ENCODE measurements at regions not wholly inside any gene's neighbourhood (a gene's known extent, or its start where the extent isn't known, plus 50 kb on each side); places are given as distances from the start of the nearest gene placed in this dataset.
A peak's percentile ranks its signal among the peaks of the same experiment; 100 is the strongest.
"Not testable (repeated sequence)": the region's sequence is repeated elsewhere in the genome, so short reads cannot be mapped to it uniquely, and the experiment has no call there.

DNA sequence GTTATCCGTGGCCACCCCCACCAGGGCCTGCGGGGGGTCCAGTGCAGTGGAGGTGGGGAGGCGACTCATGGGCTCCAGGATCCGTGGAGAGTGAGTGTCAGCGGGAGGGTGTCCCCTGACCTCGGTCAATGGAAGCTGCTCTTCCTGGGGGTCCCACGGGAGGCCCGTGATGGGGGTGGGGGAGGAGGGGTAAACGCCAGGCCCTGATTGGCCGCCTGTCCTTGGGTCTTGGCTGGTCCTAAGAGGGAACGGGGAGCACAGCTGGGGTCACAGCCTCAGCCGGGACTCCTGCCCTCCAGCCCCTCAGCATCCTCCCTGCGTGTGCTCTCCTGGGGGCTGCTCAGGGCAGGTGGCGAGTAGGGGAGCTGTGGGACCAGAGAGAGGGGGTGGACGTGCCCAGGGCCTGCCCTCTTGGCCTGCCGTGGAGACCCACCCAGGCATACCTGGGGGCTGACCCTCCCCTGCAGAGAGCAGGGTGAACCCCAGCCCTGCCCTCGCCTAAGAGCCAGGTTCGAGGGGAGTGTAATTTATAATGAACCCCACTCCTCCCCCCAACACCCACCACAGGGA, 184.6 kb downstream of the GOLGA6L6 start:
- H3K9me3 ChIP-seq = no peaks in the 10 kb centered on the region
- H3K27ac ChIP-seq = no peak overlapping the region
- no peaks in the 10 kb centered on the region for H3K36me3 ChIP-seq
- H3K4me3 ChIP-seq = no peak overlapping the region
- peak; percentile 21 to 63 for ATAC-seq (ENCODE audit: low FRiP score in 2 of 2)
- TF ChIP-seq POLR2A (IDR thresholded peaks at IDR 0.05) (no peak), EP300 (IDR thresholded peaks at IDR 0.05) (no peak), POLR2AphosphoS5 (IDR thresholded peaks at IDR 0.05) (no peak)
- TF ChIP-seq, protein P1, sequence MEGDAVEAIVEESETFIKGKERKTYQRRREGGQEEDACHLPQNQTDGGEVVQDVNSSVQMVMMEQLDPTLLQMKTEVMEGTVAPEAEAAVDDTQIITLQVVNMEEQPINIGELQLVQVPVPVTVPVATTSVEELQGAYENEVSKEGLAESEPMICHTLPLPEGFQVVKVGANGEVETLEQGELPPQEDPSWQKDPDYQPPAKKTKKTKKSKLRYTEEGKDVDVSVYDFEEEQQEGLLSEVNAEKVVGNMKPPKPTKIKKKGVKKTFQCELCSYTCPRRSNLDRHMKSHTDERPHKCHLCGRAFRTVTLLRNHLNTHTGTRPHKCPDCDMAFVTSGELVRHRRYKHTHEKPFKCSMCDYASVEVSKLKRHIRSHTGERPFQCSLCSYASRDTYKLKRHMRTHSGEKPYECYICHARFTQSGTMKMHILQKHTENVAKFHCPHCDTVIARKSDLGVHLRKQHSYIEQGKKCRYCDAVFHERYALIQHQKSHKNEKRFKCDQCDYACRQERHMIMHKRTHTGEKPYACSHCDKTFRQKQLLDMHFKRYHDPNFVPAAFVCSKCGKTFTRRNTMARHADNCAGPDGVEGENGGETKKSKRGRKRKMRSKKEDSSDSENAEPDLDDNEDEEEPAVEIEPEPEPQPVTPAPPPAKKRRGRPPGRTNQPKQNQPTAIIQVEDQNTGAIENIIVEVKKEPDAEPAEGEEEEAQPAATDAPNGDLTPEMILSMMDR (IDR thresholded peaks at IDR 0.05) = no peak
- no peaks in the 10 kb centered on the region for H3K27me3 ChIP-seq
- 82% methylated on average over 13 to 18 of the region's 18 CpGs for WGBS, 2 donors
- peak in 1 of 2 donors; percentile 85 for DNase-seq
- peaks cover 0 to 5% (median 4%) of the 10 kb centered on the region in 4 donors for H3K4me1 ChIP-seq

DNA sequence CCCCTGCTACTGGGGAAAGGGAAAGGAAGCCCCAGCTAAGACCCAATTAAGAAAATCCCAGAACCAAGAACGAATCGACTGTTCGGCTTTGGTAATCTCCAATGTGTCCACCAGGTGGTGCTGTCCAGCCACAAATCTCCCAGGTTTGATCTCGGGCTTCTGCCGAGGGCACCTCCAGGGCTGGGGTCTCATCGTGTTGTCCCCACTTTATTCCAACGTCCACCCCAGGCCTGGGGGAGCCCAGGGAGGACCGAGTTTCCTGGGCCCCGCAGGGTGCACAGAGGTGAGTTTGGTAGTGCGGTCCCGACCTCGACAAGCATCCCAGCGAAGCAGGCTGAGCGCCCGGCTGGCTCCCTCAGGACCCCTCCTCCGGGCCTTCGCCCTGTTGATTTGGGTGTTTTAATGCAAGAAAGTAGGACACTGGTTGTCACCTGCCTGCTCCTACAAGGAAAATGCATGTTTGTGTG, 185.1 kb downstream of the GOLGA6L6 start:
- TF ChIP-seq POLR2AphosphoS5 (IDR thresholded peaks at IDR 0.05) = no peak
- TF ChIP-seq, protein P1 (IDR thresholded peaks at IDR 0.05) = peak; percentile 50 to 92 (median 86)

DNA sequence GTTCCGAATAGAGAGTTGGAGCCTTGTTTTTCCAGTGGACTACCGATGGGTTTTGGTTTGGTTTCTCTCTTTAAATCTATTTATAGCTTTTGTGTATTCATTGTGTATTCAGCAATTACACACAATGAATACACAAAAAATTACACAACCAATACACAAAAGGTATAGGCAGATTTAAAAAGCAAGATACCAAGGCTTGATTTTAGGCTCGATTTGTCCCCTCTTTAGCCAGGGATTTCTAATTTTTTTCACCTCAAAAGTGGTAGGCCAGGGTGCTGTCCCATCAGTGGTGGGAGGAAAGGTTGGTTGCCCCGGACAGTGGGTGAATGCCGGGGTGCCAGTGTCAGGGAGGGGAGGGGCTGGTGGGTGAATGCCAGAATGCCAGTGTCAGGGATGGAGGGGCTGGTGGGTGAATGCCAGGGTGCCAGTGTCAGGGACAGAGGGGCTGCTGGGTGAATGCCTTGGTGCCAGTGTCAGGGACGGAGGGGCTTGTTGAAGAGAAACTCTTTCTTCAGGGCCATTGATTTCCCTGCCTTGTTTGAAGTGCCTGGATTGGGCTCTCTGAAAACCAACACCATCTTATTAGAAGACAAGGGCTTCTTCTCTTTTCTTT, 186.2 kb downstream of the GOLGA6L6 start:
- Histone ChIP-seq H3K36me3 (no peaks in the 10 kb centered on the region), H3K4me3 (no peak overlapping the region), H3K27me3 (no peaks in the 10 kb centered on the region), H3K27ac (no peak overlapping the region), H3K9me3 (no peaks in the 10 kb centered on the region), H3K4me1 (peaks cover 0 to 5% (median 4%) of the 10 kb centered on the region in 4 donors)
- TF ChIP-seq EP300 (IDR thresholded peaks at IDR 0.05) = no peak
- TF ChIP-seq POLR2AphosphoS5 (IDR thresholded peaks at IDR 0.05) = no peak
- no peak for ATAC-seq (ENCODE audit: low FRiP score in 2 of 2)
- 77 to 87% methylated on average over 6 of the region's 6 CpGs for WGBS, 2 donors
- DNase-seq = peak in 1 of 2 donors; percentile 64

More for the DNA sequence above, 185.1 kb downstream of the GOLGA6L6 start:
- H3K4me3 ChIP-seq = no peak overlapping the region
- H3K9me3 ChIP-seq = no peaks in the 10 kb centered on the region
- peak; percentile 0 to 53 for ATAC-seq (ENCODE audit: low FRiP score in 2 of 2)
- H3K27ac ChIP-seq = no peak overlapping the region
- peak; percentile 61 to 90 for DNase-seq
- WGBS, 2 donors = 32 to 64% methylated on average over 4 to 17 of the region's 17 CpGs
- H3K4me1 ChIP-seq = peaks cover 0 to 5% (median 4%) of the 10 kb centered on the region in 4 donors
- no peaks in the 10 kb centered on the region for H3K36me3 ChIP-seq
- no peaks in the 10 kb centered on the region for H3K27me3 ChIP-seq

DNA sequence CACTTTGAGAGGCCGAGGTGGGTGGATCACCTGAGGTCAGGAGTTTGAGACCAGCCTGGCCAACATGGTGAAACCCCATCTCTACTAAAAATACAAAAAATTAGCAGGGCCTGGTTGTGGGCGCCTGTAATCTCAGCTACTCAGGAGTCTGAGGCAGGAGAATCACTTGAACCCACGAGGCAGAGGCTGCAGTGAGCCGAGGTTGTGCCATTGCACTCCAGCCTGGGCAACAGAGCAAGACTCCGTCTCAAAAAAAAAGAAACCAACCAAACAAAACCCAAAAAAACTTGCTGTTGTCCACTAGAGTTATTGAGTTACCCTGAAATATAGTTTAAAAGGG, 186.7 kb downstream of the GOLGA6L6 start:
- ATAC-seq (ENCODE audit: low FRiP score in 2 of 2); H3K4me1 ChIP-seq; H3K27me3 ChIP-seq; H3K9me3 ChIP-seq; H3K4me3 ChIP-seq; H3K27ac ChIP-seq; H3K36me3 ChIP-seq; DNase-seq: not testable (repeated sequence)
- WGBS, 2 donors = 67 to 71% methylated on average over 5 of the region's 5 CpGs

DNA sequence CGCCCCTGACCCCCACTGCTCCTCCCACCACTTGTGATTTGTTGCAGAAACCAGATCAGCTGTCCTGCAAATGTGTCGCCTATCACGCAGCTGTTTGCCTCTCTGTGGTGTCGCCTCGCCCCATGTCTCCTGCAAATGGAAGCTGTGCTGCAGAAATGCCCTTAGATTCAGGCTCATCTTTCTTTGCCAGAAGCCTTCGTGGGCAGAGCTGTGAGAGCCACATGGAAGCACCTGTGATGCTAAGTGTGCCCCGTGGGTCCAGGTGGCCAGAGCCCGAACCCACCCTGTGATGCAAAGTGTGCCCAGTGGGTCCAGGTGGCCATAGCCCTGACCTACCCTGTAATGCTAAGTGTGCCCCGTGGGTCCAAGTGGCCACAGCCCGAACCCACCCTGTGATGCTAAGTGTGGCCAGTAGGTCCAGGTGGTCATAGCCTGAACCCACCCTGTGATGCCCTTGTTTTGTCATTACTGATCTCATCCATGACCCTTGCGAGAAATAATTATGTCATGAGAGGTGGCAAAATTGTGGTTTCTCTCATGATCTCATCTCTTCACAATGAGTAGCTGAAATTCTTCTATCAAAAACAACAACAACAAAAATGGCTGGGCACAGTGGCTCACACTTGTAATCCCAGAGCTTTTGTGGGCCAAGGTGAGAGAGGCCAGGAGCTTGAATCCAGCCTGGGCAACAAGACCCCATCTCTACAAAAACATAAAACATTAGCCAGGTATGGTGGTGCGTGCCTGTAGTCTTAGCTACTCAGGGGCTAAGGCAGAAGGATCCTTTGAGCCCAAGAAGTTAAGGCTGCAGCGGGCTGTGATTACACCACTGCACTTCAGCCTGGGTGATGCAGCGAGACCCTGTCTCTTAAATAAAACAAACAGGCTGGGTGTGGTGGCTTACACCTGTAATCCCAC, 187.4 kb downstream of the GOLGA6L6 start:
- H3K4me3 ChIP-seq = no peak overlapping the region
- no peaks in the 10 kb centered on the region for H3K27me3 ChIP-seq
- TF ChIP-seq POLR2A (IDR thresholded peaks at IDR 0.05) (no peak), EP300 (IDR thresholded peaks at IDR 0.05) (no peak), POLR2AphosphoS5 (IDR thresholded peaks at IDR 0.05) (no peak)
- TF ChIP-seq, protein P1 (IDR thresholded peaks at IDR 0.05) = no peak
- H3K36me3 ChIP-seq = no peaks in the 10 kb centered on the region
- no peak for ATAC-seq (ENCODE audit: low FRiP score in 2 of 2)
- H3K9me3 ChIP-seq = no peaks in the 10 kb centered on the region
- DNase-seq = peak in 1 of 2 donors; percentile 71
- no peak overlapping the region for H3K27ac ChIP-seq
- H3K4me1 ChIP-seq = peaks cover 0 to 5% (median 4%) of the 10 kb centered on the region in 4 donors
- WGBS, 2 donors = 73 to 80% methylated on average over 14 of the region's 14 CpGs

All from upper lobe of left lung (tissue), 6 donors.